ENCODE measurements at regions not wholly inside any gene's neighbourhood (a gene's known extent, or its start where the extent isn't known, plus 50 kb on each side); places are given as distances from the start of the nearest gene placed in this dataset.
"Not testable (repeated sequence)": the region's sequence is repeated elsewhere in the genome, so short reads cannot be mapped to it uniquely, and the experiment has no call there.

DNA sequence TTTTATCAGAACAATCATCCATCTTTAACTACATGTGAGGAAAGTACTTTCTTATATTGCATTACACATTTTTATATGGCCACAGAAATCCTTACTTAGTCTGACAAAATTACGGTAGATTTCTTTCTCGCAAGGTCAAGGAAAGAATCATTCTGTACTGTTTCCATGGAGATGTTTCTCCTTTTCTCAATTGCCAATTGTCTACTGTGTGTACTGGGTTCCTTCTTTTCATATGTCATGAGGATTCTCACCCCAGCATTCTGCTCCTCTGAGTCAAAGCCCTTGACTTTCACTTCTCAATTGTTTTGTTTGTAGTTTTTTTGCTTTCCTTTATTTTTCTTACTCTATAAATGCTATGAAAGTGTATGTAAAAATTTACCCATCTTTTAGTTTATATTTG lies 99.3 kb upstream of the AGAP9 start:
- DNase-seq: not testable (repeated sequence)

- not testable (repeated sequence) for DNase-seq
These were observed 96.0 kb upstream of the AGAP9 start for GRCh38 chr10:47619300-47620012.

- DNase-seq: not testable (repeated sequence)
These were observed 85.9 kb upstream of the AGAP9 start for GRCh38 chr10:47609311-47609710.

GRCh38 chr10:47605791-47606773 lies 82.6 kb upstream of the AGAP9 start:
- not testable (repeated sequence) for DNase-seq

DNA sequence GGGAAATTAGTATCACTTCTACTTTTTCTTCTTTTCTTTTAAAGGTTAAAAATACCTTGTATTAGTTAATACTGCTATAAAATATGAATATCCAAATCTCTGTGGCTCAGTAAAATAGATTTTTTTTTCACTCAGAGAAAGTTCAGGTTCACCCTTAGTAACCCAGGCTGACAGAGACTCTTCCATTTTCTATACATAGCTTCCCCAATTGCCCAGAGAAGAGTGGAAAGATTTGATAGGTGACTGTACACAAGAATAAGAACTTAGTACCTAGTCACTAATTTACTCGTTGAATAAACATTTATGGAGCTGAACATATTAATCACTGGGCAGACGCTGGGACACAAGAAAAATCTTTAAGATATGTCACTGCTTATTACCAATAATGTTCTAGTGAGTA lies 77.2 kb upstream of the AGAP9 start:
- not testable (repeated sequence) for DNase-seq

- DNase-seq: not testable (repeated sequence)
These were observed 76.7 kb upstream of the AGAP9 start for GRCh38 chr10:47600127-47600526.

GRCh38 chr10:47599657-47600056 lies 76.2 kb upstream of the AGAP9 start:
- DNase-seq: not testable (repeated sequence)

DNA sequence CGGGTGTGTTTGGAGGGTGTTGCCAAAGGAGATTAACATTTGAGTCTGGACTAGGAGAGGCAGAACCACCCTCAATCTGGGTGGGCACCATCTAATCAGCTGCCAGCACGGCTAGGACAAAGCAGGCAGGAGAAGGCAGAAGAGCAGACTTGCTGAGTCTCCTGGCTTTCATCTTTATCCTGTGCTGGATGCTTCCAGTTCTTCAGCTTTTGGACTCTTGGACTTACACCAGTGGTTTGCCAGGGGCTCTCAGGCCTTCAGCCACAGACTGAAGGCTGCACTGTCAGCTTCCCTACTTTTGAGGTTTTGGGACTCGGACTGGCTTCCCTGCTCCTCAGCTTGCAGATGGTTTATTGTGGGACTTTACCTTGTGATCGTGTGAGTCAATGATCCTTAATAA lies 70.4 kb upstream of the AGAP9 start:
- not testable (repeated sequence) for DNase-seq

DNA sequence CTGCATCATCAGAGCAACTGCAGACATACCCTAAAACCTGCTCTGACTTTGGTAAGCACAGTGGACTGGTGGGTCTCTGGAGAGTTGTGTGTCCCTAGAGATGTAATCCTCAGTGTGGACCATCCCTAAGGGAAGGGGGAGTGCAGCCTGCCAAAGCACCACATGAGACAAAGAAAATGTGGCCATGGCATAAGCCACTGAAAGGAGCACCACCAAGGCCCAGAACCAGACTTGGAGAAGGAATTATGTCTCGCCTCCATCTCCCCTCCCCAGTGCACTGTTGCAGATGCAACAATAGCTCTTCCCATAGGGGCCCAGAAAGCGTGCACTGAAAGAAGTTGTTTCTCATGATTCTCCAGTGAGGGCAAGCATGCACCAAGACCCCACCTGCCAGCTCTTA lies 69.7 kb upstream of the AGAP9 start:
- not testable (repeated sequence) for DNase-seq

GRCh38 chr10:47590956-47591355 lies 67.5 kb upstream of the AGAP9 start:
- DNase-seq: not testable (repeated sequence)

DNA sequence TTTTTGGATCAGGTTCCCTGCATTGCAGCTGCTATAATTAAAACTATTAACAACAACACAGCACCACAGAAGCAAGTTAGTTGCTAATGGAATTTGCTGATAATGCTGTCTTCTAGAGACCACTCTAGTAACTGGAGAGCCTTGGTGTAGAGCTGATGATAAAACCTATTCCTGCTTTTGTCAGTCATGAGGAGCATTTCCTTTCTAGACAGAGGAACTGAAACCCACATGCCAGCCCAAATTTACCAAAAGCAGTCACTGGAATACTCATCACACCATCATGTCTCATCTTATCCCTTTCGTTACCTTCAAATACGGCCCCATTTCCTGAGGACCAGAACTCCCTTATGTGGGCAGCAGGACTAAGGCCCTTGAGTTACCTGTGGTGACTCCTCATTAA lies 67.1 kb upstream of the AGAP9 start:
- DNase-seq: not testable (repeated sequence)

- DNase-seq: not testable (repeated sequence)
These were observed 58.6 kb upstream of the AGAP9 start for GRCh38 chr10:47582051-47582450.

DNA sequence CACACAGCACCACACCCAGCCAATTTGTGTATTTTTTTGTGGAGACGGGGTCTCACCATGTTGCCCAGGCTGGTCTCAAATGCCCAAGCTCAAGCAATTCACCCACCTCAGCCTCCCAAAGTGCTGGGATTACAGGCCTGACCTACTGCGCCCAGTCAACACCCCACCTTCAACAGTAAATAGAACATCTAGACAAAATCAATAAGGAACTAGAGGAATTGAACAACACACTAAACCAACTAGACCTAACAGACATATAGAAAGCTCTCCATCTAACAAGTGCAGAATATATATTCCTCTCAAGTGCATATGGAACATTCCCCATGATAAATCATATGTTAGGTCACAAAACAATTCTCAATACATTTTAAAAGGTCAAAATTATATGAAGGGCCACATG lies 56.6 kb upstream of the AGAP9 start:
- not testable (repeated sequence) for DNase-seq

DNA sequence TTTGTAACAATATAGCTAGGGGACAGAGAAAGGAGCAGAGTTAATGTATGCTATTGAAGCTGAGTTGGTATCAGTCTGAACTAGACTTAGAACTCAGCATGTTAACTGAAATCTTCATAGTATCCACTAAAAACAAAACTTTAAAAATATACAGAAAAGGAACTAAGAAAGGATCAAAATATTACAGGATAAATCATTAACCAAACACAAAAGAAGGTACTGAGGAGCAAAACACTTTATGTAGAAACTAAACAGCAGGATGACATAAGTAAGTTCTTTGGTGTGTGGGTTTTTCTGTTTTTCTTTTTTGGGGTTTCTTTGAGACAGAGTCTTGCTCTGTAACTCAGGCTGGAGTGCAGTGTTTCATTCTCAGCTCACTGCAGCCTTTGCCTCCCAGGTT lies 55.1 kb upstream of the AGAP9 start:
- not testable (repeated sequence) for DNase-seq
